Neural progenitor cell (in vitro differentiated cells): ENCODE measurements at regions not wholly inside any gene's neighbourhood (a gene's known extent, or its start where the extent isn't known, plus 50 kb on each side); places are given as distances from the start of the nearest gene placed in this dataset.

Experiments
- EZH2 ChIP-seq: fragments of 200-600 bp; sonication (generic); IDR thresholded peaks from 2 replicates; pipeline ENCODE4 v1.6.1; 2017; ENCODE audit warnings: antibody characterized with exemption, mild to moderate bottlenecking, moderate library complexity
- EZH2phosphoT487 ChIP-seq: fragments of 200-600 bp; sonication (generic); IDR thresholded peaks from 2 replicates; pipeline ENCODE4 v1.6.1; 2017; ENCODE audit warnings: antibody characterized with exemption
- TF ChIP-seq, protein P1 (sequence below): fragments of 200-600 bp; sonication (generic); IDR thresholded peaks from 2 replicates; pipeline ENCODE4 v1.5.1; 2017; ENCODE audit warnings: antibody characterized with exemption, mild to moderate bottlenecking

GRCh38 chr5:3266861-3267260 lies 328.8 kb upstream of the IRX1 start:
- TF ChIP-seq, protein P1, sequence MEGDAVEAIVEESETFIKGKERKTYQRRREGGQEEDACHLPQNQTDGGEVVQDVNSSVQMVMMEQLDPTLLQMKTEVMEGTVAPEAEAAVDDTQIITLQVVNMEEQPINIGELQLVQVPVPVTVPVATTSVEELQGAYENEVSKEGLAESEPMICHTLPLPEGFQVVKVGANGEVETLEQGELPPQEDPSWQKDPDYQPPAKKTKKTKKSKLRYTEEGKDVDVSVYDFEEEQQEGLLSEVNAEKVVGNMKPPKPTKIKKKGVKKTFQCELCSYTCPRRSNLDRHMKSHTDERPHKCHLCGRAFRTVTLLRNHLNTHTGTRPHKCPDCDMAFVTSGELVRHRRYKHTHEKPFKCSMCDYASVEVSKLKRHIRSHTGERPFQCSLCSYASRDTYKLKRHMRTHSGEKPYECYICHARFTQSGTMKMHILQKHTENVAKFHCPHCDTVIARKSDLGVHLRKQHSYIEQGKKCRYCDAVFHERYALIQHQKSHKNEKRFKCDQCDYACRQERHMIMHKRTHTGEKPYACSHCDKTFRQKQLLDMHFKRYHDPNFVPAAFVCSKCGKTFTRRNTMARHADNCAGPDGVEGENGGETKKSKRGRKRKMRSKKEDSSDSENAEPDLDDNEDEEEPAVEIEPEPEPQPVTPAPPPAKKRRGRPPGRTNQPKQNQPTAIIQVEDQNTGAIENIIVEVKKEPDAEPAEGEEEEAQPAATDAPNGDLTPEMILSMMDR, result no peak
- no peak for TF ChIP-seq EZH2
- TF ChIP-seq EZH2phosphoT487, result no peak
